ENCODE measurements at regions not wholly inside any gene's neighbourhood (a gene's known extent, or its start where the extent isn't known, plus 50 kb on each side); places are given as distances from the start of the nearest gene placed in this dataset.

- DNase-seq (ENCODE audit: low spot score) = no peak
Measured at GRCh38 chr22:48369789-48370507, 1457.7 kb downstream of the BRD1 start.

- no peak for DNase-seq (ENCODE audit: low spot score)
Measured at GRCh38 chr22:48368975-48369525, 1458.6 kb downstream of the BRD1 start.

- DNase-seq (ENCODE audit: low spot score) = no peak
Measured at GRCh38 chr22:48367731-48368130, 1459.9 kb downstream of the BRD1 start.

- no peak for DNase-seq (ENCODE audit: low spot score)
Measured at GRCh38 chr22:48366591-48366990, 1461.1 kb downstream of the BRD1 start.

GRCh38 chr22:48366056-48366455, 1461.6 kb downstream of the BRD1 start:
- no peak for DNase-seq (ENCODE audit: low spot score)

GRCh38 chr22:48365386-48365785, 1462.3 kb downstream of the BRD1 start:
- no peak for DNase-seq (ENCODE audit: low spot score)

- no peak for DNase-seq (ENCODE audit: low spot score)
Measured at GRCh38 chr22:48362721-48363404, 1464.8 kb downstream of the BRD1 start.

GRCh38 chr22:48361099-48361639, 1466.5 kb downstream of the BRD1 start:
- DNase-seq (ENCODE audit: low spot score) = no peak

- no peak for DNase-seq (ENCODE audit: low spot score)
Measured at GRCh38 chr22:48359613-48359965, 1468.1 kb downstream of the BRD1 start.

- no peak for DNase-seq (ENCODE audit: low spot score)
Measured at GRCh38 chr22:48358886-48359612, 1468.6 kb downstream of the BRD1 start.

GRCh38 chr22:48357961-48358360, 1469.7 kb downstream of the BRD1 start:
- DNase-seq (ENCODE audit: low spot score) = no peak

GRCh38 chr22:48357196-48357595, 1470.5 kb downstream of the BRD1 start:
- DNase-seq (ENCODE audit: low spot score) = no peak

GRCh38 chr22:48356731-48357130, 1470.9 kb downstream of the BRD1 start:
- DNase-seq (ENCODE audit: low spot score) = no peak

GRCh38 chr22:48354096-48354495, 1473.6 kb downstream of the BRD1 start:
- no peak for DNase-seq (ENCODE audit: low spot score)

- DNase-seq (ENCODE audit: low spot score) = no peak
Measured at GRCh38 chr22:48353116-48353947, 1474.3 kb downstream of the BRD1 start.

GRCh38 chr22:48352086-48352911, 1475.4 kb downstream of the BRD1 start:
- DNase-seq (ENCODE audit: low spot score) = no peak

- no peak for DNase-seq (ENCODE audit: low spot score)
Measured at GRCh38 chr22:48351376-48352085, 1476.1 kb downstream of the BRD1 start.

GRCh38 chr22:48350456-48350855, 1477.2 kb downstream of the BRD1 start:
- DNase-seq (ENCODE audit: low spot score) = no peak

- no peak for DNase-seq (ENCODE audit: low spot score)
Measured at GRCh38 chr22:48348855-48349254, 1478.8 kb downstream of the BRD1 start.

- no peak for DNase-seq (ENCODE audit: low spot score)
Measured at GRCh38 chr22:48347311-48347710, 1480.4 kb downstream of the BRD1 start.
